Gastroesophageal sphincter (tissue), 4 donors: ENCODE measurements at regions not wholly inside any gene's neighbourhood (a gene's known extent, or its start where the extent isn't known, plus 50 kb on each side); places are given as distances from the start of the nearest gene placed in this dataset.

Experiments used
- ATAC-seq: fragments of 150-250 bp; one replicate; pipeline ENCODE4 v1.9.1; 2016; ENCODE audit warnings: mild to moderate bottlenecking, moderate library complexity
- H3K27ac ChIP-seq, 4 donors: fragments of 200-600 bp; sonication (generic) in 3 of 4; 1 replicate in 3 of 4; 2 replicates in 1 of 4; pipeline ENCODE4 v1.5.1; 2016 to 2019
- H3K27me3 ChIP-seq: fragments of 200-600 bp; sonication (generic); one replicate; pipeline ENCODE4 v1.5.1; 2019
- H3K36me3 ChIP-seq, 2 donors: fragments of 200-600 bp; sonication (generic); one replicate each; pipeline ENCODE4 v1.5.1; 2019; ENCODE audit warnings: control low read depth in 1 of 2
- H3K4me1 ChIP-seq, 3 donors: fragments of 200-600 bp; sonication (generic); 1 replicate in 2 of 3; 2 replicates in 1 of 3; pipeline ENCODE4 v1.5.1; 2016 to 2019; ENCODE audit warnings: control low read depth in 2 of 3
- H3K4me3 ChIP-seq, 2 donors: fragments of 200-600 bp; sonication (generic); one replicate each; pipeline ENCODE4 v1.5.1; 2019; ENCODE audit warnings: mild to moderate bottlenecking in 1 of 2, moderate library complexity in 1 of 2
- H3K9me3 ChIP-seq, 3 donors: fragments of 200-600 bp; sonication (generic); one replicate each; pipeline ENCODE4 v1.5.1; 2017 to 2019; ENCODE audit warnings: control low read depth in 2 of 3
- CTCF ChIP-seq, 4 experiments: fragments of 200-600 bp in 2 of 4; fragments of 450-650 bp in 2 of 4; sonication (generic) in 1 of 4; IDR thresholded peaks; one replicate each; pipeline ENCODE4 v1.5.1; 2017 to 2019; ENCODE audit warnings: antibody characterized with exemption in 4 of 4, mild to moderate bottlenecking in 2 of 4, moderate library complexity in 2 of 4
- EP300 ChIP-seq: sonication (generic); formaldehyde crosslinking; IDR thresholded peaks from one replicate; pipeline ENCODE4 v1.6.1; 2017; ENCODE audit warnings: antibody characterized with exemption, mild to moderate bottlenecking
- POLR2A ChIP-seq, 2 donors: fragments of 450-650 bp; IDR thresholded peaks; one replicate each; pipeline ENCODE4 v1.6.1; 2017; ENCODE audit warnings: antibody characterized with exemption in 2 of 2, mild to moderate bottlenecking in 2 of 2, moderate library complexity in 1 of 2
- POLR2AphosphoS5 ChIP-seq: sonication (generic); formaldehyde crosslinking; IDR thresholded peaks from one replicate; pipeline ENCODE4 v1.6.1; 2017; ENCODE audit warnings: antibody characterized with exemption
- WGBS, 2 donors: methylation state at CpG; one replicate each; pipeline ENCODE4 v1.1.5; 2018; ENCODE audit warnings: low coverage in 1 of 2; 5-methylcytosine and 5-hydroxymethylcytosine counted together

- no peaks in the 10 kb centered on the region for H3K4me1 ChIP-seq
- no peak overlapping the region for H3K27ac ChIP-seq
- H3K9me3 ChIP-seq, result no peaks in the 10 kb centered on the region
- H3K27me3 ChIP-seq, result no peaks in the 10 kb centered on the region
- no peak for ATAC-seq
- 80 to 83% methylated on average over 1 to 2 of the region's 2 CpGs for WGBS, 2 donors
- no peak overlapping the region for H3K4me3 ChIP-seq
- no peaks in the 10 kb centered on the region for H3K36me3 ChIP-seq
- TF ChIP-seq POLR2A (IDR thresholded peaks at IDR 0.05) (no peak), POLR2AphosphoS5 (no peak), CTCF (IDR thresholded peaks at IDR 0.05) (no peak), EP300 (no peak)
These were observed 600.1 kb upstream of the KIRREL3 start for GRCh38 chr11:127600674-127601073.

- no peak for ATAC-seq
- 71 to 83% methylated on average over 3 of the region's 3 CpGs for WGBS, 2 donors
- TF ChIP-seq POLR2AphosphoS5 (no peak), CTCF (IDR thresholded peaks at IDR 0.05) (no peak), POLR2A (IDR thresholded peaks at IDR 0.05) (no peak), EP300 (no peak)
These were observed 597.9 kb upstream of the KIRREL3 start for GRCh38 chr11:127598476-127598875.

GRCh38 chr11:127596433-127596832 lies 595.9 kb upstream of the KIRREL3 start:
- ATAC-seq, result no peak
- Histone ChIP-seq H3K36me3 (no peaks in the 10 kb centered on the region), H3K9me3 (no peaks in the 10 kb centered on the region), H3K27ac (no peak overlapping the region), H3K4me3 (no peak overlapping the region), H3K4me1 (no peaks in the 10 kb centered on the region), H3K27me3 (no peaks in the 10 kb centered on the region)
- no peak for TF ChIP-seq POLR2AphosphoS5
- TF ChIP-seq EP300, result no peak
- TF ChIP-seq CTCF (IDR thresholded peaks at IDR 0.05), result no peak
- no peak for TF ChIP-seq POLR2A (IDR thresholded peaks at IDR 0.05)
- 51 to 76% methylated on average over 3 of the region's 3 CpGs for WGBS, 2 donors

More at GRCh38 chr11:127598476-127598875, 597.9 kb upstream of the KIRREL3 start:
- Histone ChIP-seq H3K4me1 (no peaks in the 10 kb centered on the region), H3K27ac (no peak overlapping the region), H3K4me3 (no peak overlapping the region), H3K36me3 (no peaks in the 10 kb centered on the region), H3K9me3 (no peaks in the 10 kb centered on the region), H3K27me3 (no peaks in the 10 kb centered on the region)

GRCh38 chr11:127592371-127592770 lies 591.8 kb upstream of the KIRREL3 start:
- H3K4me3 ChIP-seq, result no peak overlapping the region
- H3K9me3 ChIP-seq, result no peaks in the 10 kb centered on the region
- H3K27ac ChIP-seq, result no peak overlapping the region
- no peaks in the 10 kb centered on the region for H3K36me3 ChIP-seq
- no peak for ATAC-seq
- H3K27me3 ChIP-seq, result no peaks in the 10 kb centered on the region
- no peaks in the 10 kb centered on the region for H3K4me1 ChIP-seq
- no peak for TF ChIP-seq POLR2A (IDR thresholded peaks at IDR 0.05)
- no peak for TF ChIP-seq CTCF (IDR thresholded peaks at IDR 0.05)
- TF ChIP-seq POLR2AphosphoS5, result no peak
- no peak for TF ChIP-seq EP300
- 27 to 38% methylated on average over 1 of the region's 1 CpG for WGBS, 2 donors

GRCh38 chr11:127590314-127590713 lies 589.7 kb upstream of the KIRREL3 start:
- Histone ChIP-seq H3K36me3 (no peaks in the 10 kb centered on the region), H3K27me3 (no peaks in the 10 kb centered on the region), H3K4me1 (no peaks in the 10 kb centered on the region), H3K9me3 (no peaks in the 10 kb centered on the region), H3K27ac (no peak overlapping the region), H3K4me3 (no peak overlapping the region)
- 33% methylated on average over 1 of the region's 1 CpG; no CpG with 5 or more reads in 1 of the 2 donors for WGBS, 2 donors
- ATAC-seq, result no peak
- TF ChIP-seq EP300 (no peak), POLR2AphosphoS5 (no peak), POLR2A (IDR thresholded peaks at IDR 0.05) (no peak), CTCF (IDR thresholded peaks at IDR 0.05) (no peak)
